Left cardiac atrium (tissue), 4 donors: ENCODE measurements at regions not wholly inside any gene's neighbourhood (a gene's known extent, or its start where the extent isn't known, plus 50 kb on each side); places are given as distances from the start of the nearest gene placed in this dataset.
"Not testable (repeated sequence)": the region's sequence is repeated elsewhere in the genome, so short reads cannot be mapped to it uniquely, and the experiment has no call there.

Source experiments
- ATAC-seq, 2 donors: fragments of 200-7000 bp; cut with Tn5 transposase; one replicate each; pipeline ENCODE4 v1.9.1; 2020; ENCODE audit warnings: mild to moderate bottlenecking in 2 of 2, moderate library complexity in 2 of 2
- DNase-seq: peaks from one replicate; pipeline ENCODE4 v3.0.0-alpha.2; 2020
- intact Hi-C, 2 donors: fragments of 100-400 bp; cut with DNase I; formaldehyde crosslinking; loops; one replicate each; pipeline versions ENCODE4 v1.14.1 to v1.15.1; 2022 to 2023
- donor health status: DM: no; HTN: yes; CAD: no.
- donor health status: DM: no; HTN: yes; CAD: no; lungs with severe emphysema.
- donor health status: DM: yes; HTN: yes; CAD: no.
- donor health status: Dilated cardiomyopathy.

DNA sequence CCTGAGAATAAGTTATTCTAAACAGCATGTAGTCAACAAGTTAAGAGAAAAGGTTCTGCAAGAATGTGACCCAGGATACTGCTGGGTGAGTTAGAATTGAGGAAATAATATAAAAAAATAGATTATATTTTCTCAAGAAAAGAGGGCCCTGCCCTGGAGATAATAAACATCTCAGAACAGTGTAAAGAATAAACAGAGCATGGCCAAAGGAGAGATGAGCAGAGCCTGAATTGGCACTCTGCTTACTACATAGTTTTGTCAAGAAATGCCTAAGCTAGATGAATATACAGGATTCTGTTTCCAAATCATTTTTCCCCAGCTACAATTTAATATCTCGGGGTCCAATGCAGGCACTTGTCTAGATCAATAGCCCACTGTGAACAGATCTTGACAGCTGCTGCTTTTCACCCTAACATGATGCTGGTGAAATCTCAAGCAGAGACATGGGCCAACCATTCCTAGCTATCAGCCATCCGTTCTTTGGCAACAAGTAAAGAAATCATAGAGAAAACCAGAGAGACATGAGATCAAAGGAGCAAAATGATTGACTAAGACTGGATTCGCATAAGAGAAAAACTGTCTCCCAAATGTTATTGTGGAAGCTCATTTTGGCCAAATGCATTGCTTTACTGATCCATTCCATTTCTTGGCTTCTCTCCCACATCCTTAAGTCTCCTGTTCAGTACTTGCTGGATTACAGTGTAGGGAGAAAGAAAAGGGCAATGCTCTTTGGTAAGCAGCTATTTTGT is 173.2 kb downstream of the PRELID2 start:
- ATAC-seq (no peak), DNase-seq (no peak)
- intact Hi-C loops, result no loop called here

DNA sequence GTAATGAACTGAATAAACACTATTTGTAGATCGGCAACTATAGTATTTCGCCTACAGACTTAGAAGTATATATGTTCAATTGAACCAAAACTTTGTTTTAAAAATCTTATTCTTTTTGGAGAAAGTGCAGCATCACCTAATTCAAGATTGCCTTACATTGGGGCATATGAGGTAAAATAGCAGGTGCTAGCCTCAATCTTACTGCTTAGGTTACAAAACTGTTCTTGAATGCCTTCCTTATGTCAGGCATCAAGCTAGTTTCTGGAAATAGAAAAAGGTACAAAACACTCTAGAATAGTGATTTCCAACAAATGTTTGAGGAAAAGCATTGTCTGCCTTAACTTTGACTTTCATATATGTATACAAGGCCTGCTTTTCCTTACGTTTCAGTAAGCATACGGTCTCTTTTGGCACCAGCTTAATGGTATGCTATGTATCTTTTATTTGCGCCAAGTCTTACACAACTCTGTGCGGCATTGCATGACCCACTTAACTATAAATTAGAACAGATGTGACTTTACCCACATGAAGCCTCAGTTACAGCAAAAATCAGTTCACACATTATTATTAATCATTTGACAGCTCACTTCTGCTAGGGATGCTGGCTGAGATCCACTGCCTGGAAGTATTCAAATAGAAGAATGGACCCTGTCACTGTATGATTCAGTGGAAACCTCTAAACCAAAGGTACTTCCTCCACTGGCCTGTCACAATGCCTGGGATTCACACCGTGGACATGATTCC is 174.1 kb downstream of the PRELID2 start:
- no peak for DNase-seq
- intact Hi-C loops, result no loop called here
- peak in 1 of 2 donors; percentile 27 for ATAC-seq

DNA sequence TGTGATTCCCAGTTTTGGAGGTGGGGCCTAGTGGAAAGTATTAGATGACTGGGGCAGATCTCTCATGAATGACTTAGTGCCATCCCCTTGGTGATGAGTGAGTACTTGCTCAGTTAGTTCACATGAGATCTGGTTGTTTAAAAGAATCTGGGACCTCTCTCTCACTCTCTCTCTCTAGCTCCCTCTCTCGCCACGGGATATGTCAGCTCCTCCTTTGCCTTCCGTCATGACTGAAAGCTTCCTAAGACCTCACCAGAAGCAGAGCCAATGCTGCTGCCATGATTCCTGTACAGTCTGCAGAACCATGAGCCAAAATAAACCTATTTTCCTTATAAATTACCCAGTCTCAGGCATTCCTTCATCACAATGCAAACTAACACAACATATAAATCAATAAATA is 176.7 kb downstream of the PRELID2 start:
- intact Hi-C loops, result no loop called here
- no peak for DNase-seq
- ATAC-seq, result no peak

DNA sequence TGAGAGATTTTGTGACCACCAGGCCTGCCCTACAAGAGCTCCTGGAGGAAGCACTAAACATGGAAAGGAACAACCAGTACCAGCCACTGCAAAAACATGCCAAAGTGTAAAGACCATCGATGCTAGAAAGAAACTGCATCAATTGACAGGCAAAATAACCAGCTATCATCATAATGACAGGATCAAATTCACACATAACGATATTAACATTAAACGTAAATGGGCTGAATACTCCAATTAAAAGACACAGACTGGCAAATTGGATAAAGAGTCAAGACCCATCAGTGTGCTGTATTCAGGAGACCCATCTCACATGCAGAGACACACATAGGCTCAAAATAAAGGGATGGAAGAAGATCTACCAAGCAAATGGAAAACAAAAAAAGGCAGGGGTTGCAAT is 182.4 kb downstream of the PRELID2 start:
- ATAC-seq, DNase-seq, intact Hi-C loops: not testable (repeated sequence)

DNA sequence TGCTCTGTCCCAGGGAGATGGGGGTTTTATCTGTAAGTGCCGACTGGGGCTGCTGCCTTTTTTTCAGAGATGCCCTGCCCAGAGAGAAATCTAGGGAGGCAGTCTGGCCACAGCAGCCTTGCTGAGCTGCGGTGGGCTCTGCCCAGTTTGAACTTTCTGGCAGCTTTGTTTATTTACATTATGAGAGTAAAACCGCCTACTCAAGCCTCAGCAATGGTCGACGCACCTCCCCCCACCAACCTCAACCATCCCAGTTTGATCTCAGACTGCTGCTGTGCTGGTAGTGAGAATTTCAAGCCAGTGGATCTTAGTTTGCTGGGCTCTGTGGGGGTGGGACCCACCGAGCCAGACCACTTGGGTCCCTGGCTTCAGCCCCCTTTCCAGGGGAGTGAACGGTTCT is 188.0 kb downstream of the PRELID2 start:
- ATAC-seq, intact Hi-C loops, DNase-seq: not testable (repeated sequence)

DNA sequence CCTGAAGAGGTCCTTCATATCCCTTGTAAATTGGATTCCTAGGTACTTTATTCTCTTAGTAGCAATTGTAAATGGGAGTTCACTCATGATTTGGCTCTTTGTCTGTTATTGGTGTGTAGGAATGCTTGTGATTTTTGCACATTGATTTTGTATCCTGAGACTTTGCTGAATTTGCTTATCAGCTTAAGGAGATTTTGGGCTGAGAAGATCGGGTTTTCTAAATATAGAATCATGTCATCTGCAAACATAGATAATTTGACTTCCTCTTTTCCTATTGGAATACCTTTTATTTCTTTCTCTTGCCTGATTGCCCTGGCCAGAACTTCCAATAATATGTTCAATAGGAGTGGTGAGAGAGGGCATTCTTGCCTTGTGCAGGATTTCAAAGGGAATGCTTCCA is 191.9 kb downstream of the PRELID2 start:
- ATAC-seq, intact Hi-C loops, DNase-seq: not testable (repeated sequence)

DNA sequence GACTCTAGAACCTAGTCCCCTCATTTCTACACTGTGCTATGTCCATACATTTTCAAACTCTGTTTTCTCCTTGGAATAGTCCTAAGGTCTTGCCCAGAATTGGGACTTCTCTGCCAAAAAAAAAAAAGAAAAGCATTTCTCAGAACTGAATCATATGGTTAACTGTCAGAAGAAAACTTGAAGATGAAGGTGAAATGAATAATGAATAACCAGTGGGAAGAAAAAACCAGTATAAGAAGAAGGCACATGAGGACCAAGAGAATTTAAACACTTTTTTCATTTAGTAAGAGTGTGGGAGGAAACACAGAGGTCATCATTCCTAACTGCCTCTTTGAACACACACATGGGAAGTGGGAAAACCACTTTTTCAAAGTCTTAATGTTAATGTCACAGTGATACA is 197.7 kb downstream of the PRELID2 start:
- intact Hi-C loops, result no loop called here
- no peak for DNase-seq
- ATAC-seq, result peak in 1 of 2 donors; percentile 12

DNA sequence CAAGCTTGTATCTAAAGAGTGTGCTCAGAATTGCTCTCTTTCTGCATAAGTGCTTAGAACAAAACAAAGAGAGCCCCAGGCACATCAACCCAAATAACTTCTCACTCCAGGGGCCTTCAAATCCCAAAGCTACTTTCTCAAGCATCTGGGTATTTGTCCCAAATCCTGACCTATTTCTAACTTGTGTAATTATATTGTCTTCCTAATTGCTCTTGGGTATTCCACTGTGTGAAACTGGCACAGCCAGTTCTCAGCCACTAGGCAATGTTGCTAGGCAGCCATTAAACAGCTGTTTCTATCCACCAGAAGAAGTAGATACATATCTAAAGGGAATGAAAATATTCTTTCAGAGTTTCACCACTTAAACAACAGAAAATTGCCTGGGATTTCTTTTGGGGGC is 198.8 kb downstream of the PRELID2 start:
- no peak for ATAC-seq
- intact Hi-C loops, result no loop called here
- no peak for DNase-seq

DNA sequence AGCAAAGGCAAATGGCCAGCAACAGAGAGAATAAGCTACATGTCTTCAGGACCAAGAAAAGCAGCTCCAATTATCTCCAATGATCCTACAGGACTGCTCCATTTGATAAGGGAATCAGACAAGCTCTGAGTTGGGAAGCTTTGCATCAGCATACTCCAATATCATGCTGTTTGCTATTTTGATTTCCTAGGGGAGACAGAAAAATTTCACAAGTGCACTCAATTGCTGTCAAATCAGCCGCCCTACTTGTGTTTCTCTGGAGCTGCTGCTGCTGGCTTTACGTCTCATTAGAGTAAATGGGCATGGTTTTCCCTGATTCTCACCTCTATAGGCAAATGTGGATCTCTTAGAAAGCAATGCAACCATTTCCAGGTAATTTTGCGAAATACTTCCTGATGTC is 201.7 kb downstream of the PRELID2 start:
- no peak for ATAC-seq
- no peak for DNase-seq
- intact Hi-C loops, result no loop called here

DNA sequence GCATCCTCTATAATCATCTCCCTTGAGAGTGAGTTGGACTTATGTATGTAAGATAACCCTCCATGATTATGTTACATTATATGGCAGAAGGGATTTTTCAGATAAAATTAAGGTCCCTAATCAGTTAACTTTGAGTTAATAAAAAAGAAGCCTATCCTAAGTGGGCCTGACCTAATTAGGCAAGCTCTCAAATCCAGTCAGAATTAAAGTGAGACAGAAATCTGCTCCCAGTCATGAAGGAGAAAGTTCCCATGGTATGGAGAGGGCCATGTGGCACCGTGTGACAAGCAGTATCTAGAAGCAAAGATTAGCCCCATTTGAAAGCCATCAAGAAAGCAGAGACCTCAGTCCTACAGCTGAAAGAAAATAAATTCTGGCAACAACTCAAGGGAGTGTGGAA is 202.4 kb downstream of the PRELID2 start:
- intact Hi-C loops, result no loop called here
- DNase-seq, result no peak
- ATAC-seq, result no peak

DNA sequence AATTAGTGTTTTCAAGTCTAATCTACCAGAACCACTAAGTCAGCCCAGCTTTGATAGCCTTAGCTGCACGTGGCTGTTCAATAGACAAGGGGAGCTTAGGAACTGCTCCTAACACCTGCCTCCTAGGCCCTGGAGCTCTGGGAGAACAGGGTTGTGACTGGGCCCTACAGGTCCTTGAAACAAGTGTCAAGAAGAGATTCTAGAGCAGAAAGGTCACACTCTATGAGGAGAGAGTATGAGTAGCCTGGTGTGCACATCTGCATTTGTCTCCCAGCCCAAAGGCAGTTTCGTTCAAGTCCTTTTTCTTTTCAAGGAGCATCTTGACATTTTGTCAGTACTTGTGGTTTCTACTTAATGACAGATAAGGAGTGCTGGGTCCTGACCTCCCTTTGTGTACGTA is 206.1 kb downstream of the PRELID2 start:
- ATAC-seq (no peak), DNase-seq (no peak)
- intact Hi-C loops, result no loop called here

DNA sequence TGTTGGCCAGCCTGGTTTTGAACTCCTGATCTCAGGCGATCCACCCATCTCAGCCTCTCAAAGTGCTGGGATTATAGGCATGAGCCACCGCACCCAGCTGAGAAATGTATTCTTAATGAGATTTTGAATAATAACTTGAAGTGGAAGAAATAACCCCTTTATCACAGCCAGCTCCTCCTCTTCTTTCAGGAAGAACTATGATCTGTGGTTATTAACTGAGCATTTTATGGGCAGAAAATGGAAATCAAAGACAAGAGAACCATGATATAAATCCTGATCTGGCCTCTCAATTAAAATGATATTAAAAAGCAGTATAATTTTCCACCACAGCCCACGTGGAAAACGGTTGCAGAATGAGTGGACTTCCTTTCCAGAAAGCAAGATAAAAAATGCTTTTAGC is 206.6 kb downstream of the PRELID2 start:
- intact Hi-C loops, result no loop called here
- DNase-seq (no peak), ATAC-seq (no peak)

DNA sequence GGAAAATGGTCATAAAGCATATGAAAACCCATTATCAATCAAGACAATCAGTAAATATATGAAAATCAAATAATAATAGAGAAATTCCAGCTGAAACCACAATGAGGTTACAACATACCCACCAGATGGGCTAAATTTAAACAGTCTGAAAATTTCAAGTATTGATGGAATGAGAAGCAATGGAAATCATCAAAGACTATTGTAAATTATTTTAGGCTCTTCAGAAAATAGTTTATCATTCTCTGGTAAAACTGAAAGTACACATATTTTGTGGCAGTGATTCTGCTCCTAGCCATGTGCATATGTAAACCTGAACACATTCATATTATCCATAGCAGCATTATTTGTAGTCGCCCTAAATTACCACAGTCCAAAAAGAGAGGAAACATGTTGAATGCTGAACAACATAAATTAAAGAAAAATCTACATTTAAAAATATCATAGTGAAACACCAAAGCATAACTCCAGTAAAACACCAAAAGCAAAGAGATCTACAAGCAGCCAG is 215.3 kb downstream of the PRELID2 start:
- DNase-seq (no peak), ATAC-seq (no peak)

DNA sequence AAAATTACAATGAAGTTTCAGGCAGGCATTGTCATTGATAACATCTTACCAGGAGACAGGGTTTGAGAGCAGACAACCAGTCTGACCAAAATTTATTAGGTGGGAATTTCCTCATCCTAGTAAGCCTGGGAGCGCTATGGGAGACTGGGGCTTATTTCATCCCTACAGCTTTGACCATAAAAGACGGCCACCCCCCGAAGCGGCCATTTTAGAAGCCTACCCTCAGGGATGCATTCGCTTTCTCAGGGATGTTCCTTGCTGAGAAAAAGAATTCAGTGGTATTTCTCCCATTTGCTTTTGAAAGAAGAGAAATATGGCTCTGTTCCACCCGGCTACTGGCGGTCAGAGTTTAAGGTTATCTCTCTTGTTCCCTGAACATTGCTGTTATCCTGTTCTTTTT is 218.4 kb downstream of the PRELID2 start:
- intact Hi-C loops, ATAC-seq, DNase-seq: not testable (repeated sequence)

More for the DNA sequence above, 215.3 kb downstream of the PRELID2 start:
- intact Hi-C loops, result no loop called here

DNA sequence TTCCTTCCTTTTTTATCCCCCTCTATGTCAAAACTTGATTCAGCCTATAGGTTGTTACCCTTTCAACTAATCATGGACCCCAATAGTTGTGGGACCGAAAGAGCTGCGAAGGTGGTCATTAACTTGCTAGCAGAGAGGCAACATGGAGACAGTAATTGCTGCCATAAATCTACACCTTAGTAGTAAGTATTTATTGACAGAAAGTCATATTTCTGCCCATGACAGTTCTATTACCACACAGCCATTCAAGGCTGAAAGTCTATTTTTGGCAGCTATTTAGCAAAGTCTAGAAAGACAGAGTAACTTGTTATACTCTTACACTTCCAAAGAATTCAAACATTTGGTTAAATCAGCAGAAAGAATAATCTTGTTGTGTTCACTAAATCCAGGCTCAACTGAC is 236.2 kb downstream of the PRELID2 start:
- ATAC-seq (no peak), DNase-seq (no peak)
- intact Hi-C loops, result no loop called here

DNA sequence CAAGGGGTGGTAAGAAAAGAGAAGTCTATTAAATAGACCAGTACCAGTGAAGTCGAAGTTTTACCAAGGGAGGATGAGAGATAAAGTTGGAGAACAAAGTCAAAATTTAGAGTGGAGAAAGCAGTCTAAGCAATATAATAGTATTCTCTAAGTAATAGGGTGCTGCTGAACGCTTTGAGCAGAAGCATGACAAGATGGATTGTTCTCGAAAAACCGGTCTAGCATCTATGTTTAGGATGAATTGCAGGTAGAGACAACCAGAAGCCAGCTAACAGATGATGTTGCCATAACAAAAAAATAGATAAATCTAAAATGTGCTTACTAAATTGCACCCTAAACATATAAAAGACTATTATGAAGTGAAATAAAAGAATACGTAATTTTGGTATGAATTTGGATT is 237.0 kb downstream of the PRELID2 start:
- ATAC-seq, result no peak
- no peak for DNase-seq
- intact Hi-C loops, result no loop called here

DNA sequence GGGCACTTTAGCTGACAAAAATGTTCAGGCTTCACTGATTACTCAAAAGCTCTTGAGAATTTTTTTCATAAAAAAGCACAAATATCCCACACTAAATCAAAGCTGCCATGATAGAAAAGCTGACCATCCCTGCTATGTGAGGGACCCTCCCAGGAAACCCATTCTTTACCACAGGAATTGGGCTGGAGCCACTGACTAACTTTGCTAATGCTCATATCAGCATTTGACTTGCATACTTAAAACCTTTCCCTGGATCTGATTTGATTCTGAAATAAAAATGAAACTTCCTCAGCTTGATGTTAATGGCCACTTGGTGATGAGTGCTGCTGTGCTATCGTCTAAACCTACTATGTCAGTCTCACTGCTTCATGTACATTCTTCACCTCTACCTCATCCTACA is 243.6 kb downstream of the PRELID2 start:
- no peak for ATAC-seq
- intact Hi-C loops, result no loop called here
- no peak for DNase-seq

DNA sequence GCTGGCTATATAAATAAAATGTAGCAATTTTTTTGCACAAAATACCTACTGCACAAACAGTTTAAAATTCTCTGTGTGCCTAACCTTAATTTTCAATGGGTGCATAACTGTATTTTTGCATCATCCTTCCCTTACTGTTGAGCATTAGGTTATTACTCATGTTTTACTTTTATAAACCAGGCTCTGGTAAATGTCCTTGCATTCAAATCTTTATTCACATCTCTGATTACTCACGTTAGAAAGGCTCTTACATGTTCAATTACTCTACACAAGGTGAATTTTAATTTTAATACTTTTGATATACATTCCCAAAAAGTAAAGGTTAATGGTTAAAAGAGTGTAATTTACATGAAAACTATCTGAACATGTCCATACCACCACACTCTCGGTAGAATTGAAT is 246.1 kb downstream of the PRELID2 start:
- intact Hi-C loops, result no loop called here
- no peak for DNase-seq
- ATAC-seq, result no peak

DNA sequence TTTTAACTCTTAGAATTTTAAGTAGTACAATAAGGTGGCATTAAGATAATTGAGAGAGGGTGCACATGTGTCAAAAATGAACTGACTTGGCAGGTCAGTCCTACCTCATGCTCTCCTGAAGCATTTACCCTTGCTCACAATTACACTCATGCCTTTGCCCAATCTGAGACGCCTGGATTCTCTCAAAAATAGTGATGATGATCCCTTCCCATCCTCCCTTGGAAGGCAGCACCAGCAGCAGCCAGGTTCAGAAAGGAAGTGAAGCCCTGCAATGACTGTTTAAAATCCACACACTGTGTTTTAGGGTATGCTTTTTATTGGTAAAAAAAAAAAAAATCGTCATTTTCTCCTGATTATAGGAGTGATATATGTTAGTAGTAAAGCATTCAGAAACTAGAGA is 246.6 kb downstream of the PRELID2 start:
- no peak for ATAC-seq
- DNase-seq, result no peak
- intact Hi-C loops, result no loop called here

DNA sequence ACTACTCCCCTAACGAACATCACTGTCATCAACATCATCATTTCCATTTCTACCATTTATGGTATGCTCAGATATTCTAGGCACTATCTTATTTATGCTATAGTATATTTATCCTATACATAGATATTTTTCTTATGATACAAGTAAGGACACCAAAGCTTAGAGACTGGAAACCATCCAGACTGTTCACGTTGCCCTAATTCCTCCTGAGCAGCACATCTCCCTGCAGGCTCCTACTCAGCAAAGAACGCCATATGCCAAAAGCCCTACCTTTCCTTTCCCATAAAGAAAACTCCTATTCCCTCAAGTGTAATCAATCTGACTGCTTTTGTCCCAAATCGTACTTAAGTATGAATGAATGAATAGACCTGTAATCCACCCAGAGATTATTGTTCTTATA is 247.0 kb downstream of the PRELID2 start:
- DNase-seq (no peak), ATAC-seq (peak in 1 of 2 donors; percentile 14)
- intact Hi-C loops, result no loop called here

DNA sequence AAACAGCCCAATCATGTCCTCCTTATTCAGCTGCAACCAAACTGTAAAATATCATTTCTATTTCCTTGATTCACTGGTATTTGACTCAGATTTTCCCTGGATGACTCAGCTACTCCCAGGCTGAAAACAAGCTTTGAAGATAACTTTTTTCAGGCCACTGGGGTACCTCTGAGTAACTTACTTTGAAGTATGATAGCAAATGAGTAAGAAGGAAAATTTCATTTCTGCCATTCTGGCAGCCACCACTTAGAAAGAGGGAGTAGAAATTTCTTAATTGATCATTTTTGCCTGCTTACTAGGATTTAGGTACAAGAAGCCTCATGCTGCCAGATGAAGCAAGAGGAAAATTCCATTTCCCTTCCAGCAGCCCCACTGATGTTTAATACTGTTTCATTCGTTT is 247.4 kb downstream of the PRELID2 start:
- intact Hi-C loops, result no loop called here
- ATAC-seq (peak in 1 of 2 donors; percentile 95), DNase-seq (no peak)
